GM23248 (cell line): ENCODE measurements at regions not wholly inside any gene's neighbourhood (a gene's known extent, or its start where the extent isn't known, plus 50 kb on each side); places are given as distances from the start of the nearest gene placed in this dataset.

Source experiments
- DNase-seq: peaks from one replicate; pipeline ENCODE4 v3.0.0-alpha.2; 2015
- H2AFZ ChIP-seq: fragments of 200-600 bp; sonication (generic); 2 replicates; pipeline ENCODE4 v1.6.1; 2016; ENCODE audit warnings: antibody characterized with exemption
- H3F3A ChIP-seq: fragments of 200-600 bp; sonication (generic); 2 replicates; pipeline ENCODE4 v1.6.1; 2016; ENCODE audit warnings: mild to moderate bottlenecking, antibody characterized with exemption, mixed run types; ENCODE audit not compliant: insufficient read depth
- H3K27ac ChIP-seq: fragments of 200-600 bp; sonication (generic); 2 replicates; pipeline ENCODE4 v1.5.1; 2016; ENCODE audit warnings: mild to moderate bottlenecking
- H3K27me3 ChIP-seq: fragments of 200-600 bp; sonication (generic); replicated peaks from 2 replicates; pipeline ENCODE4 v1.6.1; 2016; ENCODE audit warnings: mild to moderate bottlenecking; ENCODE audit not compliant: insufficient read depth
- H3K36me3 ChIP-seq: fragments of 200-600 bp; sonication (generic); 2 replicates; pipeline ENCODE4 v1.6.1; 2016; ENCODE audit warnings: low read depth, mild to moderate bottlenecking
- H3K4me1 ChIP-seq: fragments of 200-600 bp; sonication (generic); 2 replicates; pipeline ENCODE4 v1.6.1; 2016; ENCODE audit warnings: mild to moderate bottlenecking; ENCODE audit not compliant: insufficient read depth
- H3K4me2 ChIP-seq: fragments of 200-600 bp; sonication (generic); one replicate; pipeline ENCODE4 v1.6.1; 2016; ENCODE audit warnings: mild to moderate bottlenecking; ENCODE audit not compliant: unreplicated experiment
- H3K4me3 ChIP-seq: fragments of 200-600 bp; sonication (generic); 2 replicates; pipeline ENCODE4 v1.5.1; 2016; ENCODE audit warnings: mild to moderate bottlenecking
- H3K79me2 ChIP-seq: fragments of 200-600 bp; sonication (generic); 2 replicates; pipeline ENCODE4 v1.6.1; 2016; ENCODE audit warnings: mild to moderate bottlenecking; ENCODE audit not compliant: insufficient read depth
- H3K9ac ChIP-seq: fragments of 200-600 bp; sonication (generic); 2 replicates; pipeline ENCODE4 v1.6.1; 2016; ENCODE audit warnings: mild to moderate bottlenecking
- H3K9me2 ChIP-seq: fragments of 200-600 bp; sonication (generic); 2 replicates; pipeline ENCODE4 v1.6.1; 2016; ENCODE audit warnings: mixed run types, mild to moderate bottlenecking, moderate library complexity; ENCODE audit not compliant: insufficient read depth
- H3K9me3 ChIP-seq: fragments of 200-600 bp; sonication (generic); one replicate; pipeline ENCODE4 v1.6.1; 2017; ENCODE audit warnings: low read depth
- H4K20me1 ChIP-seq: fragments of 200-600 bp; sonication (generic); 2 replicates; pipeline ENCODE4 v1.6.0; 2016; ENCODE audit not compliant: insufficient read depth
- EZH2 ChIP-seq: fragments of 200-600 bp; sonication (generic); IDR thresholded peaks from 2 replicates; pipeline ENCODE4 v1.6.1; 2018; ENCODE audit warnings: antibody characterized with exemption, mild to moderate bottlenecking; ENCODE audit not compliant: insufficient read depth, poor library complexity, severe bottlenecking
- EZH2phosphoT487 ChIP-seq: fragments of 200-600 bp; sonication (generic); IDR thresholded peaks from 2 replicates; pipeline ENCODE4 v1.6.1; 2018; ENCODE audit warnings: antibody characterized with exemption, moderate library complexity, mild to moderate bottlenecking, low read depth; ENCODE audit not compliant: insufficient read depth
- WGBS, 2 experiments: methylation state at CpG; one replicate each; pipeline ENCODE4 v1.1.6; 2015 to 2017; ENCODE audit warnings: low lambda C conversion rate in 2 of 2, low coverage in 1 of 2; ENCODE audit errors: missing lambda C conversion rate in 2 of 2; 5-methylcytosine and 5-hydroxymethylcytosine counted together
- in situ Hi-C: fragments of 300-500 bp; cut with MboI; formaldehyde crosslinking; loops from 2 replicates; pipeline ENCODE4 v1.15.0; 2020

DNA sequence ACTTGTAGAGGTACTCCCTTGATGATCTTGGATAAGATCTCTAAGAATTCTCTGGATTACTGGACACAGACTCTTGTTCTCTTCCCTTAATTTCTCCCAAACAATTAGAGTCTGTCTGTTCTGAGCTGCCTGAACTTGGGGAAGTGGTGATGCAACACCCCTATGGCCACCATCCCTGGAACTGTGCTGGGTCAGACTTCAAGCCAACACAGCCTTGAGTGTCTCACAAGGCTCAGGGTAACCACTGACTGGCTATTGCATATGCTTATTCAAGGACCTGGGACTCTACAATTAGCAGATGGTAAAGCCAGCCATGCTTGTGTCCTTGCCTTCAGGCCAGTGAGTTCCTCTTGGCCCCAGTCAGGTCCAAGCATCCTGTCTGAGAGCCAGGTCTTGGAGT lies 504.5 kb downstream of the MAN2A1 start:
- H3K79me2 ChIP-seq: no peaks in the 10 kb centered on the region
- no peak overlapping the region for H3K4me2 ChIP-seq
- no peaks in the 10 kb centered on the region for H3K36me3 ChIP-seq
- in situ Hi-C loops: no loop called here
- H3K4me3 ChIP-seq: no peak overlapping the region
- H3K9me2 ChIP-seq: no peaks in the 10 kb centered on the region
- no peak overlapping the region for H2AFZ ChIP-seq
- no peak overlapping the region for H3K9ac ChIP-seq
- no peaks in the 10 kb centered on the region for H3K4me1 ChIP-seq
- no peaks in the 10 kb centered on the region for H3K27me3 ChIP-seq
- DNase-seq: no peak
- H3K27ac ChIP-seq: no peak overlapping the region
- no peaks in the 10 kb centered on the region for H3K9me3 ChIP-seq
- TF ChIP-seq EZH2phosphoT487 (no peak), EZH2 (no peak)
- H4K20me1 ChIP-seq: no peaks in the 10 kb centered on the region
- no peaks in the 10 kb centered on the region for H3F3A ChIP-seq

DNA sequence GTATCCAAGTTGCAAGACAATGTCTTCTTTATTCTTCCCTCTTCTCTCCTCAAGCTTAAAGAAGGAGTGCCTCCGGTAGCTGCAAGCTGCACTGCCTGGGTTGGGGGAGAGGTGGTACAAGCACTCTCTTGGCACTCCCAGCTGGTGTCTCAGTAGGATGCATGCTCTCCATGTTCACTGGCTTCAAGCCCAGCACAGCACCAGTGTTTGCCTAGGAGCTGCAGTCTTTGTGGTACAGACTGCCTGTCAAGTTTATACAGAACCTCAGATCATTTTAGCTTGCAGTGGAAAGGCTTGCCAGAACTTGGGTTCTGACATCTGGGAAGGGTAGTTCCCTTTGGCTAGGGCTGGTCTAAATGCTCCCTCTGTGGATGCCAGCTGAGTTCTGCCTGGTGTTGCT lies 505.6 kb downstream of the MAN2A1 start:
- DNase-seq: no peak
- in situ Hi-C loops: no loop called here
- 60 to 69% methylated on average over 1 of the region's 1 CpG for WGBS, 2 experiments

GRCh38 chr5:110201791-110202190 lies 512.1 kb downstream of the MAN2A1 start:
- DNase-seq: no peak
- 10 to 31% methylated on average over 1 of the region's 1 CpG for WGBS, 2 experiments
- H3K4me1 ChIP-seq: no peaks in the 10 kb centered on the region
- in situ Hi-C loops: no loop called here
- H3K27ac ChIP-seq: no peak overlapping the region
- no peak overlapping the region for H3K4me2 ChIP-seq
- no peaks in the 10 kb centered on the region for H3K27me3 ChIP-seq
- no peaks in the 10 kb centered on the region for H3K36me3 ChIP-seq
- H3K9me3 ChIP-seq: no peaks in the 10 kb centered on the region
- H3K4me3 ChIP-seq: no peak overlapping the region
- no peaks in the 10 kb centered on the region for H3F3A ChIP-seq
- H3K9ac ChIP-seq: no peak overlapping the region
- no peaks in the 10 kb centered on the region for H4K20me1 ChIP-seq
- H3K79me2 ChIP-seq: no peaks in the 10 kb centered on the region
- TF ChIP-seq EZH2phosphoT487 (no peak), EZH2 (no peak)
- H2AFZ ChIP-seq: no peak overlapping the region
- no peaks in the 10 kb centered on the region for H3K9me2 ChIP-seq

More for the DNA sequence above, 505.6 kb downstream of the MAN2A1 start:
- H3K27ac ChIP-seq: no peak overlapping the region
- H3K4me3 ChIP-seq: no peak overlapping the region
- H3F3A ChIP-seq: no peaks in the 10 kb centered on the region
- no peak overlapping the region for H3K9ac ChIP-seq
- no peaks in the 10 kb centered on the region for H3K27me3 ChIP-seq
- no peaks in the 10 kb centered on the region for H3K9me3 ChIP-seq
- H3K79me2 ChIP-seq: no peaks in the 10 kb centered on the region
- no peaks in the 10 kb centered on the region for H3K36me3 ChIP-seq
- H4K20me1 ChIP-seq: no peaks in the 10 kb centered on the region
- no peak overlapping the region for H3K4me2 ChIP-seq
- H3K4me1 ChIP-seq: no peaks in the 10 kb centered on the region
- H3K9me2 ChIP-seq: no peaks in the 10 kb centered on the region
- TF ChIP-seq EZH2 (no peak), EZH2phosphoT487 (no peak)
- H2AFZ ChIP-seq: no peak overlapping the region

- Histone ChIP-seq H4K20me1 (no peaks in the 10 kb centered on the region), H3K27me3 (no peaks in the 10 kb centered on the region), H3K27ac (no peak overlapping the region), H3K4me1 (no peaks in the 10 kb centered on the region), H3K4me3 (no peak overlapping the region), H3K36me3 (no peaks in the 10 kb centered on the region), H3K4me2 (no peak overlapping the region), H3K9ac (no peak overlapping the region), H3K9me2 (no peaks in the 10 kb centered on the region), H2AFZ (no peak overlapping the region), H3K79me2 (no peaks in the 10 kb centered on the region), H3F3A (no peaks in the 10 kb centered on the region), H3K9me3 (no peaks in the 10 kb centered on the region)
- TF ChIP-seq EZH2: no peak
- DNase-seq: peak; percentile 3
- in situ Hi-C loops: no loop called here
Observed at GRCh38 chr5:110203661-110204060, 513.9 kb downstream of the MAN2A1 start.

DNA sequence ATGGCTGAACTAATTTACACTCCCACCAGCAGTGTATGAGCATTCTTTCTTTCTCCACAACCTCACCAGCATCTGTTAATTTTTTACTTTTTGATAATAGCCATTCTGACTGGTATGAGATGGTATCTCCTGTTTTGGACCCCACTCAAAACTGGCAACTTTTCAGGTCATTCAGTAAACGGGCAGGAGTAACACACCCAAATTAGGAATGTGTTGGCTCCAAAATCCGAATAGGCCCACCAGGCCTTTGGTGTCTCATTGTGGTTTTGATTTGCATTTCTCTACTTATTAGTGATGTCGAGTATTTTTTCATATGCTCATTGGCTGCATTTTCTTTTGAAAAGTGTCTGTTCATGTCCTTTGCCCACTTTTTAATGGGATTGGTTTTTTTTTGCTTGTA lies 517.1 kb downstream of the TMEM232 start:
- no peaks in the 10 kb centered on the region for H3K9me3 ChIP-seq
- DNase-seq: no peak
- H3K36me3 ChIP-seq: no peaks in the 10 kb centered on the region
- WGBS, 2 experiments: 27 to 43% methylated on average over 3 of the region's 3 CpGs
- H3K9ac ChIP-seq: no peak overlapping the region
- TF ChIP-seq EZH2 (no peak), EZH2phosphoT487 (no peak)
- H3K9me2 ChIP-seq: no peaks in the 10 kb centered on the region
- no peaks in the 10 kb centered on the region for H3K79me2 ChIP-seq
- H3K27me3 ChIP-seq: no peaks in the 10 kb centered on the region
- H3K4me1 ChIP-seq: no peaks in the 10 kb centered on the region
- H2AFZ ChIP-seq: no peak overlapping the region
- H3F3A ChIP-seq: no peaks in the 10 kb centered on the region
- in situ Hi-C loops: no loop called here
- H3K27ac ChIP-seq: no peak overlapping the region
- H3K4me3 ChIP-seq: no peak overlapping the region
- no peak overlapping the region for H3K4me2 ChIP-seq
- H4K20me1 ChIP-seq: no peaks in the 10 kb centered on the region
